ENCODE measurements at regions not wholly inside any gene's neighbourhood (a gene's known extent, or its start where the extent isn't known, plus 50 kb on each side); places are given as distances from the start of the nearest gene placed in this dataset.

DNA sequence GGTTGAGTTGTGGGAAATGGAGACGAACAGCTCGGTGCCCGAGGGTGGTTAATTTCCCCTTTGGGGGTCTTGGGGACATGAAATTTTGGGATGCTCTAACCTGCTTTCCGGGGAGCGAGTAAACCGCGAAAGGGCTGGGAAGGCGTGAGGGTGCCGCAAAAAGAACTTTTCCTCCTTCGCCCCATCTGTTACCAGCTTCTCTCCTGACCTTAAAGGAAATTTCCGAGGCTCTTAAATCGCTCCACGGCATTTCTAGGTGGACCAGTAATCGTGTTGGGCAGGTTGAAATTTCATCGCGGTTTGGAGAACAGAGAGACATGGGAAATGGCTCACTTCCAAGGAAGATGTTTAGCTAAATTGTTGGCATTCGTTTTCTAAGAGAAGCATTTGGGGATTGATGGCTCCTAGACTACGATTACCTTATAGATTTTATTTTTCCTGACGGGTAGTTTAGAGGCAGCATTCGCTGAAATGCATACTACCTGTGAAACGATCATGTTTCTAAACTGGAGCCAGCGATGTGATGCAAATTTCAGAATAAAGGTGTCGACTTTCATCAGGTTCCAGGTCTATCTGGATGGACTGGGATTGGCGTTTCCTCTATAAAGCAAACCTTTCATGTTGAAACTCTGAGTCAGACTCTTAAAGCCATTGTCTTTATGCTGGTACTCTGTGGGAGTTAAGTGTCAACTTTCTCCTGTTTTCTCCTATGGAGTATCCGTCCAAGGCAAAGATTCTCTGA is 414.5 kb downstream of the PCNX1 start:
- TF ChIP-seq, protein P1, sequence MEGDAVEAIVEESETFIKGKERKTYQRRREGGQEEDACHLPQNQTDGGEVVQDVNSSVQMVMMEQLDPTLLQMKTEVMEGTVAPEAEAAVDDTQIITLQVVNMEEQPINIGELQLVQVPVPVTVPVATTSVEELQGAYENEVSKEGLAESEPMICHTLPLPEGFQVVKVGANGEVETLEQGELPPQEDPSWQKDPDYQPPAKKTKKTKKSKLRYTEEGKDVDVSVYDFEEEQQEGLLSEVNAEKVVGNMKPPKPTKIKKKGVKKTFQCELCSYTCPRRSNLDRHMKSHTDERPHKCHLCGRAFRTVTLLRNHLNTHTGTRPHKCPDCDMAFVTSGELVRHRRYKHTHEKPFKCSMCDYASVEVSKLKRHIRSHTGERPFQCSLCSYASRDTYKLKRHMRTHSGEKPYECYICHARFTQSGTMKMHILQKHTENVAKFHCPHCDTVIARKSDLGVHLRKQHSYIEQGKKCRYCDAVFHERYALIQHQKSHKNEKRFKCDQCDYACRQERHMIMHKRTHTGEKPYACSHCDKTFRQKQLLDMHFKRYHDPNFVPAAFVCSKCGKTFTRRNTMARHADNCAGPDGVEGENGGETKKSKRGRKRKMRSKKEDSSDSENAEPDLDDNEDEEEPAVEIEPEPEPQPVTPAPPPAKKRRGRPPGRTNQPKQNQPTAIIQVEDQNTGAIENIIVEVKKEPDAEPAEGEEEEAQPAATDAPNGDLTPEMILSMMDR (IDR thresholded peaks at IDR 0.05), result no peak
- TF ChIP-seq POLR2A (IDR thresholded peaks at IDR 0.05), result no peak
